ENCODE measurements at regions not wholly inside any gene's neighbourhood (a gene's known extent, or its start where the extent isn't known, plus 50 kb on each side); places are given as distances from the start of the nearest gene placed in this dataset.

DNA sequence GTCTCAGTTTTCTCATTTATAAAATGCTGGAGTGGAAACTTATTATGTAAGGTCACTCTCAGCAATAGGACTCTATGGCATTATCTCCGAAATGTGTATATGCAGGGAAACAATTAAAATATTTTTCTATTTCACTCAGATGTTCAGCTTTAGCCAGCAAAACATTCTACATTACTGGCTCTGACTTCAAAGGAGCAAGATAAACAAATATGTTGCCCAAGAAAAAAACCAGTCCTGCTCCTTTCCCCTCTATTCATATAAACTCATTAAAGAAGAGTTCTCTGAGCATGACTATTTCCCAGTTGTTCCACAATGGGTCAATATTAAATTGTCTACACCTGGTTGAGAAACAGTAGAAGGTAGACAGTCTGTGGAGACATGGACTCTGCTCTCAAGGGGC lies 155.0 kb downstream of the NPR3 start:
- dilution Hi-C loops (cut with MboI; ENCODE audit: extremely low pct_ligation_motif_present, low sequenced_read_pairs) = no loop called here
- DNase-seq (ENCODE audit: low read depth, low spot score) (no peak), FAIRE-seq (no peak)
- Histone ChIP-seq H3K27ac (ENCODE audit: control insufficient read depth, insufficient read depth, low read length) (no peak overlapping the region), H3K9ac (ENCODE audit: control insufficient read depth, extremely low read depth, insufficient read depth, low read length) (no peak overlapping the region), H4K20me1 (ENCODE audit: control insufficient read depth, extremely low read depth, insufficient read depth, low read length) (no peaks in the 10 kb centered on the region), H3K79me2 (ENCODE audit: control insufficient read depth, insufficient read depth, low read length) (no peaks in the 10 kb centered on the region), H2AFZ (ENCODE audit: control insufficient read depth, low read length) (no peak overlapping the region), H3K27me3 (ENCODE audit: control insufficient read depth, extremely low read depth, insufficient read depth, low read length) (no peaks in the 10 kb centered on the region), H3K36me3 (ENCODE audit: control insufficient read depth in 2 of 2, extremely low read depth in 1 of 2, insufficient read depth in 2 of 2, low read length in 2 of 2) (no peaks in the 10 kb centered on the region), H3K9me3 (ENCODE audit: control insufficient read depth, low read depth, low read length) (no peaks in the 10 kb centered on the region), H3K4me2 (ENCODE audit: control insufficient read depth, extremely low read depth, insufficient read depth, low read depth, low read length) (no peak overlapping the region), H3K4me3 (ENCODE audit: control insufficient read depth in 2 of 3, extremely low read depth in 1 of 3, insufficient read depth in 2 of 3, low read depth in 1 of 3, low read length in 3 of 3) (no peak overlapping the region), H3K4me1 (ENCODE audit: control insufficient read depth, extremely low read depth, insufficient read depth, low read length) (no peaks in the 10 kb centered on the region), H3K9me1 (ENCODE audit: control insufficient read depth, extremely low read depth, insufficient read depth, low read length) (no peaks in the 10 kb centered on the region)
- TF ChIP-seq EZH2 (IDR thresholded peaks at IDR 0.05; ENCODE audit: low read length) = no peak
- TF ChIP-seq, protein P1, sequence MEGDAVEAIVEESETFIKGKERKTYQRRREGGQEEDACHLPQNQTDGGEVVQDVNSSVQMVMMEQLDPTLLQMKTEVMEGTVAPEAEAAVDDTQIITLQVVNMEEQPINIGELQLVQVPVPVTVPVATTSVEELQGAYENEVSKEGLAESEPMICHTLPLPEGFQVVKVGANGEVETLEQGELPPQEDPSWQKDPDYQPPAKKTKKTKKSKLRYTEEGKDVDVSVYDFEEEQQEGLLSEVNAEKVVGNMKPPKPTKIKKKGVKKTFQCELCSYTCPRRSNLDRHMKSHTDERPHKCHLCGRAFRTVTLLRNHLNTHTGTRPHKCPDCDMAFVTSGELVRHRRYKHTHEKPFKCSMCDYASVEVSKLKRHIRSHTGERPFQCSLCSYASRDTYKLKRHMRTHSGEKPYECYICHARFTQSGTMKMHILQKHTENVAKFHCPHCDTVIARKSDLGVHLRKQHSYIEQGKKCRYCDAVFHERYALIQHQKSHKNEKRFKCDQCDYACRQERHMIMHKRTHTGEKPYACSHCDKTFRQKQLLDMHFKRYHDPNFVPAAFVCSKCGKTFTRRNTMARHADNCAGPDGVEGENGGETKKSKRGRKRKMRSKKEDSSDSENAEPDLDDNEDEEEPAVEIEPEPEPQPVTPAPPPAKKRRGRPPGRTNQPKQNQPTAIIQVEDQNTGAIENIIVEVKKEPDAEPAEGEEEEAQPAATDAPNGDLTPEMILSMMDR (optimal IDR thresholded peaks at IDR 0.05 in 1 of 3, IDR thresholded peaks at IDR 0.05 in 1 of 3, conservative IDR thresholded peaks at IDR 0.05 in 1 of 3; ENCODE audit: extremely low read depth in 1 of 3, insufficient read depth in 2 of 3, low read length in 3 of 3) = no peak

DNA sequence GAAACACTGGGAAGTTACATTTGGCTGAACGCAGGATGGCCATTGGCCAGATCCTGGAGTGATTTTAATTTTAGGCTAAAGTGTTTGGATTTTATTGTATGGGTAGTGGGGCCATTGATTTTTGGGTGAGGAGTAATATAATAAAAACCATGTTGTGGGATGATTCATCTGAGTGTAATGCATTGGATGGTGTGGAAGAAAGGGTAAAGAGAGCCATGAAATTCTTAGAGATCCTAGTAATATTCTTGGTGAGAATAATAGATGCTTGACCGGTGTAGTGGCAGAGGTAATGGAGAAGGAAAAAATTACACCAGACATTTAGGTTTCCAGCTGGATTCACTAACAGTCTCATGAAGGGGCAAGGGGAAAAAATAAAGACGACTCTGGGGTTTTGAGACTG lies 158.1 kb downstream of the NPR3 start:
- Histone ChIP-seq H3K79me2 (ENCODE audit: control insufficient read depth, insufficient read depth, low read length) (no peaks in the 10 kb centered on the region), H3K9me3 (ENCODE audit: control insufficient read depth, low read depth, low read length) (no peaks in the 10 kb centered on the region), H3K27ac (ENCODE audit: control insufficient read depth, insufficient read depth, low read length) (no peak overlapping the region), H2AFZ (ENCODE audit: control insufficient read depth, low read length) (no peak overlapping the region), H3K4me1 (ENCODE audit: control insufficient read depth, extremely low read depth, insufficient read depth, low read length) (no peaks in the 10 kb centered on the region), H3K4me3 (ENCODE audit: control insufficient read depth in 2 of 3, extremely low read depth in 1 of 3, insufficient read depth in 2 of 3, low read depth in 1 of 3, low read length in 3 of 3) (no peak overlapping the region), H3K9ac (ENCODE audit: control insufficient read depth, extremely low read depth, insufficient read depth, low read length) (no peak overlapping the region), H3K9me1 (ENCODE audit: control insufficient read depth, extremely low read depth, insufficient read depth, low read length) (no peaks in the 10 kb centered on the region), H3K27me3 (ENCODE audit: control insufficient read depth, extremely low read depth, insufficient read depth, low read length) (no peaks in the 10 kb centered on the region), H3K4me2 (ENCODE audit: control insufficient read depth, extremely low read depth, insufficient read depth, low read depth, low read length) (no peak overlapping the region), H4K20me1 (ENCODE audit: control insufficient read depth, extremely low read depth, insufficient read depth, low read length) (no peaks in the 10 kb centered on the region), H3K36me3 (ENCODE audit: control insufficient read depth in 2 of 2, extremely low read depth in 1 of 2, insufficient read depth in 2 of 2, low read length in 2 of 2) (no peaks in the 10 kb centered on the region)
- dilution Hi-C loops (cut with MboI; ENCODE audit: extremely low pct_ligation_motif_present, low sequenced_read_pairs) = no loop called here
- FAIRE-seq (no peak), DNase-seq (ENCODE audit: low read depth, low spot score) (no peak)
- TF ChIP-seq EZH2 (IDR thresholded peaks at IDR 0.05; ENCODE audit: low read length) = no peak
- TF ChIP-seq, protein P1 (optimal IDR thresholded peaks at IDR 0.05 in 1 of 3, IDR thresholded peaks at IDR 0.05 in 1 of 3, conservative IDR thresholded peaks at IDR 0.05 in 1 of 3; ENCODE audit: extremely low read depth in 1 of 3, insufficient read depth in 2 of 3, low read length in 3 of 3) = no peak
